HG03064 (cell line): ENCODE measurements at regions not wholly inside any gene's neighbourhood (a gene's known extent, or its start where the extent isn't known, plus 50 kb on each side); places are given as distances from the start of the nearest gene placed in this dataset.

Experiments
- ATAC-seq: cut with Tn5 transposase; IDR thresholded peaks from one replicate; pipeline ENCODE4 v1.9.1; 2021; ENCODE audit warnings: low read depth; ENCODE audit not compliant: unreplicated experiment

GRCh38 chr6:80402266-80402665 is 295.8 kb downstream of the BCKDHB start:
- ATAC-seq: no peak
